IPS DF 4.7 (cell line): ENCODE measurements at regions not wholly inside any gene's neighbourhood (a gene's known extent, or its start where the extent isn't known, plus 50 kb on each side); places are given as distances from the start of the nearest gene placed in this dataset.
A peak's percentile ranks its signal among the peaks of the same experiment; 100 is the strongest.

ENCODE experiments used
- DNase-seq: peaks from one replicate; pipeline ENCODE4 v3.0.0-alpha.2; 2013; ENCODE audit warnings: low spot score; ENCODE audit errors: extremely low read depth

DNA sequence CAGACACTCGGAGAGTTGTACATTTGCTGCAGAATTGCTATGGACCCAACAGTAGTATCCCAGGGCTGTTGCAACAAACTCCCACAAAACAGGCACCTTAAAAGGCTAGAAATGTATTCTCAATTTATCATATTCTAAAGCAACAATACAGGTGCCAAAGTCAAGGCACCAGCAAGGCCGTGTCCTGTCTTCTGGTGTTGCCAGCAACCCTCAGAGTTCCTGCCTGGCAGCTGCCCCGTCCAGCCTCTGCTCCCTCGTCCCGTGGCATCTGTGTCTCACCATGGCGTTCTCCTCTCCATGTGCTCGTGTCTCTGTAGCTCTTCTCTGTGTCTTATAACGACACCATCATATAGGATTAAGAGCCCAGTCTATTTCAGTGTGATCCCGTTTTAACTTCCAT is 67.7 kb upstream of the ARGLU1 start:
- no peak for DNase-seq

DNA sequence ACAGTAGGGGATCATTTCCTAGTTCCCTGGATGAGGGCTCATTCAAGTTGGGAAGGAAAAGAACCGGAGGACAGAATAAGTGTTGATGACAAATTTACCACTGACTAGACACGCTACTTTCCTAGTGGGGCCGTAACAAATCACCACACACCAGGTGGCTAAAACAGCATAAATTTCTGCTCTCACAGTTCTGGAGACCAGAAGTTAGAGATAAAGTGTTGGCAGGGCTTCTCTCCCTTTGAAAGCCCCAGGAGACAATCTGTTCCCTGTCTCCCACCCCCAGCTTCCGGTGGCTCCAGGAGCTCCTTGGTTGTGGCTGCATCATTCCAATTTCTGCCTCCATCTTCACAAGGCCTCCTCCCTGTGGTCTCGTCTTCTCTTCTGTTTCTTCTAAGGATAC is 65.4 kb upstream of the ARGLU1 start:
- no peak for DNase-seq

DNA sequence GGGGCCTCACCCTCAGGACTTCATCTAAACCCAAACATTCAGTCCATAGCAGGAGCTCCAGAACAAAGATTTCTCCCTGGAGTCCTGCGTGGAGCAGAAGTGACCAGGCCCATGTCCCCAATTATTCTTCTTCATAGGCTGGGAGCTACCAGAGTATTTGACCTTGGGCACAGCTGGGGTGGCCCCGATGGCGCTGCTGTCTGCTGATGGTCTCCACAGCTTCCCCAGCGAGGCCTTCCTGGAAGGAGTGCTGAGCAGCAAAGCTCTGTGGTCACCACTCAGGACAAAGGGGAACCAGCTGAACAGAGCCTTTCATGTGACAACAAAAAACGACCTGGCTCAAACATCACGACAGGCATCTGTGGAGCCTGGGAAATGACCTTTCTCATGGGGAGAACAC is 62.7 kb upstream of the ARGLU1 start:
- DNase-seq = no peak

DNA sequence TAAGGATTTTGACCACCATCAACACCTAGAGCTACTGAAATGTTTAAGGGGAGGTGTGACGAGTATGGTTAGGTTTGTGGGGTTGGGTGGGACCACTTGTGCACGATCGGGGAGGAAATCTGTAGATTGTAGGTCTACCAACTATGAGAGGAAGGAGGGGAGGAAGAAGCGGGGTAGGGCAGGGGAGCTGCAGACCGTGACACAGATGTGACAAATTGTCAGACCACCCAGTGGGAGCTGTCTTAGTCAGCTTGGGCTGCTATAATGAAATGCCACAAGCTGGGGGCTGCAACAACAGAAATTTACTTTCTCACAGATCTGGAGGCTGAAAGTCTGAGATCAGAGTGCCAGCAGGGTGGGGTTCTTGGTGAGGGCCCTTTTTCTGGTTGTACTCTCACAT is 62.2 kb upstream of the ARGLU1 start:
- no peak for DNase-seq

DNA sequence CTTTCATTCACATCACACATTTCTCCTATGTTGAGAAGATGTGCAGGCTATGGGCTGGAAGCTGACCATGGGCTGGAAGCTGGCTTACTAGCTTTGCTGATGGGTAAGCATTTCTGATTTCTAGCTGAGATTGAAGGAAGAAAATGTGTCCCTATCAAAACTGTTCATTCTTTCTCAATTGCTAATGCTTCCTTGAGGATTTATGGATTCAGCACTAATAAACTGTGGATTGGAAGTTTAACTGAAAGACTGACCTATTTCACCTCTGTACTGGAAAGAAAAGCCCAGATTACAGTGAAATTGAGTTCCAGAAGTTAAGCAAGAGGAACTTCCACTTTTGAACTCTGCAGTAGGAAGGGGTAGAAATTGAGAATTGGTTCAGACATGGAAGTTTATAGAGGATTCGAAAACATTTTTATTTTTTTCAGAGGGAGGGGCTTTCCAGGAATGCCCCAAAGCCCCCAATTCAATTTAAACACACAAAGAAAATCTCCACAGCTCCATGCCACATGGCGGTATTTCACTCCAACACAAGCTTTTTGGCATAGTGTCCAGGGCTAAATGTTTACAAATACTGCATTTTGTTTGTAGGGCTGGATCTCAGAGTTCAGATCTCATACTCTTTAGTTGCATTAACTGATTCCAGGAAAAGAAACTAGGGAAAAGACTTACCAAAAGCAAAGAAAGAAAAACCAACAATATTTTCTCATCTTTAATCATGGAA is 61.2 kb upstream of the ARGLU1 start:
- DNase-seq = no peak

GRCh38 chr13:106626473-106626872 is 58.5 kb upstream of the ARGLU1 start:
- no peak for DNase-seq

DNA sequence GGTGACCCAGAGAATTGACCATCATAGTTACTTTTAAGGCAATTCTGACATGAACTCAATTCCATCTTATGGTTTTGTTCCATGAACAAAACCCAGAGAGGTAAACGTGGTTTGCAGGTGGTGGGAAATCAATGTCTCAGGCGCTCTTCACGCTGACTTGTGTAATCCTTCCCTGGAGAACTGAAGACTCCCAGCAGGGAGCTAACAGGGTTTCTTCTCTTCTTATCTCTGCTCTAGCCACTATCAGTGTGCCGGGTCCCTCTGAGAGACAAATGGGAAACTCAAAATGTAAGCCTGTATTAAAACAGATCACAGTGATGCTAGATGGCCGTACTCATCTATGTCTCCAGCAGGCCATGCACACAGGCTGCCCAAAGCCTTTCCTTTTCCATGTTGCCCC is 57.6 kb upstream of the ARGLU1 start:
- no peak for DNase-seq

- DNase-seq = no peak
Measured at GRCh38 chr13:106623799-106624460, 56.0 kb upstream of the ARGLU1 start.

- no peak for DNase-seq
Measured at GRCh38 chr13:106621833-106622232, 53.9 kb upstream of the ARGLU1 start.

DNA sequence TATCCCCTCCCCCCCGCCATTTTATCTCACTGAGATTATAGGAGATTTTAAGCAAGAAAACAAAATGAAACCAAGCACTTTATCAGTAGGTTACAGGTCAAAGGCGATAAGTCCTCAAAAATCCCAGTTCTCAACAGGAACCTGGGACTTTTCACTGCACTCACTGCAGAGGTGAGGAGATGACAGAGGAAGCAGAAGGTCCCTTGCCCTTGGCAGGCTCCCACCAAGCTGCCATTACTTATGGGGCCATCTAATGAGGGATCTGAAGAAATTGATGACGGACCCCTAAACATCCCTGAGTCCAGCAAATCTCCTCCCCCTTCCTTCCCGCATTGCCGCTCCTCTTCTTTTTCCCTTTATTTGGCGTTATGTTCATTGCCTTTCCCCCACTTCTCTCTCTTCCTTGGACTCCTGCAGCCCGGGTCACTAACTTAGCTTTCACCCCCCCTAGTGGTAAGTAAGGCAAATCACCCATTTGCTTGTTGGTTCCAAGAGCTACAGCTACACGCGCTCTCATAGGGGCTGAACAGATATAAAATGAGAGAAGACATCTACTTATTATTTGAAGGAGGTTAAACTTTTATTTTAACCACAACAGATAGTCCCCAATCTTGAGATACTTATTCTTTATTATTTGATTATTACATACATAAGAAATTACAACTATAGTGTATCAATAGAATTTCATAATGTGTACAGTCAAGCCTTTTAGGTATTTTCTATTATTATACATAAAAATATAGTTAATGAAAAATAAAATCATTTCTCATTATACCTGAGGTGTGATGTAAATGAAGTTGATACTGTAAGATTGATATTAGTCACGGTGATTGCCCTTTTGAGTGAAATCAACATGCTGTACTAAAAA is 52.0 kb upstream of the ARGLU1 start:
- peak; percentile 14 for DNase-seq
